ENCODE measurements at regions not wholly inside any gene's neighbourhood (a gene's known extent, or its start where the extent isn't known, plus 50 kb on each side); places are given as distances from the start of the nearest gene placed in this dataset.

GRCh38 chr10:59560161-59560560 lies 149.5 kb downstream of the SLC16A9 start:
- no peak for DNase-seq (ENCODE audit: low read depth, low spot score)
- in situ Hi-C loops (cut with HindIII; ENCODE audit: low pct_unique_long_range_greater_than_20kb, low sequenced_read_pairs), result no loop called here

- DNase-seq (ENCODE audit: low read depth, low spot score), result no peak
- in situ Hi-C loops (cut with HindIII; ENCODE audit: low pct_unique_long_range_greater_than_20kb, low sequenced_read_pairs), result no loop called here
These were observed 151.6 kb downstream of the SLC16A9 start for GRCh38 chr10:59558066-59558465.

GRCh38 chr10:59557642-59558041 lies 152.0 kb downstream of the SLC16A9 start:
- in situ Hi-C loops (cut with HindIII; ENCODE audit: low pct_unique_long_range_greater_than_20kb, low sequenced_read_pairs), result no loop called here
- no peak for DNase-seq (ENCODE audit: low read depth, low spot score)

- in situ Hi-C loops (cut with HindIII; ENCODE audit: low pct_unique_long_range_greater_than_20kb, low sequenced_read_pairs), result no loop called here
- DNase-seq (ENCODE audit: low read depth, low spot score), result no peak
These were observed 152.6 kb downstream of the SLC16A9 start for GRCh38 chr10:59557052-59557451.

GRCh38 chr10:59553162-59553900 lies 156.3 kb downstream of the SLC16A9 start:
- in situ Hi-C loops (cut with HindIII; ENCODE audit: low pct_unique_long_range_greater_than_20kb, low sequenced_read_pairs), result no loop called here
- peak; percentile 22 for DNase-seq (ENCODE audit: low read depth, low spot score)

GRCh38 chr10:59550061-59550460 lies 159.6 kb downstream of the SLC16A9 start:
- DNase-seq (ENCODE audit: low read depth, low spot score), result no peak

GRCh38 chr10:59538623-59539022 lies 171.0 kb downstream of the SLC16A9 start:
- in situ Hi-C loops (cut with HindIII; ENCODE audit: low pct_unique_long_range_greater_than_20kb, low sequenced_read_pairs), result no loop called here
- DNase-seq (ENCODE audit: low read depth, low spot score), result no peak

More at GRCh38 chr10:59550061-59550460, 159.6 kb downstream of the SLC16A9 start:
- in situ Hi-C loops (cut with HindIII; ENCODE audit: low pct_unique_long_range_greater_than_20kb, low sequenced_read_pairs), result no loop called here

- no peak for DNase-seq (ENCODE audit: low read depth, low spot score)
- in situ Hi-C loops (cut with HindIII; ENCODE audit: low pct_unique_long_range_greater_than_20kb, low sequenced_read_pairs), result no loop called here
These were observed 172.1 kb downstream of the SLC16A9 start for GRCh38 chr10:59537501-59537900.

GRCh38 chr10:59536167-59537014 lies 173.3 kb downstream of the SLC16A9 start:
- in situ Hi-C loops (cut with HindIII; ENCODE audit: low pct_unique_long_range_greater_than_20kb, low sequenced_read_pairs), result no loop called here
- no peak for DNase-seq (ENCODE audit: low read depth, low spot score)

- in situ Hi-C loops (cut with HindIII; ENCODE audit: low pct_unique_long_range_greater_than_20kb, low sequenced_read_pairs), result no loop called here
- no peak for DNase-seq (ENCODE audit: low read depth, low spot score)
These were observed 162.0 kb upstream of the FAM13C start for GRCh38 chr10:59524348-59524747.

- in situ Hi-C loops (cut with HindIII; ENCODE audit: low pct_unique_long_range_greater_than_20kb, low sequenced_read_pairs), result no loop called here
- no peak for DNase-seq (ENCODE audit: low read depth, low spot score)
These were observed 161.5 kb upstream of the FAM13C start for GRCh38 chr10:59523851-59524250.

- in situ Hi-C loops (cut with HindIII; ENCODE audit: low pct_unique_long_range_greater_than_20kb, low sequenced_read_pairs), result no loop called here
- DNase-seq (ENCODE audit: low read depth, low spot score), result no peak
These were observed 155.6 kb upstream of the FAM13C start for GRCh38 chr10:59517996-59518395.

- DNase-seq (ENCODE audit: low read depth, low spot score), result no peak
- in situ Hi-C loops (cut with HindIII; ENCODE audit: low pct_unique_long_range_greater_than_20kb, low sequenced_read_pairs), result no loop called here
These were observed 155.1 kb upstream of the FAM13C start for GRCh38 chr10:59517341-59517899.

GRCh38 chr10:59513558-59513957 lies 151.2 kb upstream of the FAM13C start:
- no peak for DNase-seq (ENCODE audit: low read depth, low spot score)
- in situ Hi-C loops (cut with HindIII; ENCODE audit: low pct_unique_long_range_greater_than_20kb, low sequenced_read_pairs), result no loop called here

- in situ Hi-C loops (cut with HindIII; ENCODE audit: low pct_unique_long_range_greater_than_20kb, low sequenced_read_pairs), result no loop called here
- no peak for DNase-seq (ENCODE audit: low read depth, low spot score)
These were observed 150.6 kb upstream of the FAM13C start for GRCh38 chr10:59512951-59513350.

- in situ Hi-C loops (cut with HindIII; ENCODE audit: low pct_unique_long_range_greater_than_20kb, low sequenced_read_pairs), result no loop called here
- no peak for DNase-seq (ENCODE audit: low read depth, low spot score)
These were observed 146.6 kb upstream of the FAM13C start for GRCh38 chr10:59508956-59509355.

- no peak for DNase-seq (ENCODE audit: low read depth, low spot score)
- in situ Hi-C loops (cut with HindIII; ENCODE audit: low pct_unique_long_range_greater_than_20kb, low sequenced_read_pairs), result no loop called here
These were observed 145.9 kb upstream of the FAM13C start for GRCh38 chr10:59508296-59508695.

- in situ Hi-C loops (cut with HindIII; ENCODE audit: low pct_unique_long_range_greater_than_20kb, low sequenced_read_pairs), result no loop called here
These were observed 143.6 kb upstream of the FAM13C start for GRCh38 chr10:59505926-59506325.

GRCh38 chr10:59499460-59499859 lies 137.1 kb upstream of the FAM13C start:
- DNase-seq (ENCODE audit: low read depth, low spot score), result no peak
- in situ Hi-C loops (cut with HindIII; ENCODE audit: low pct_unique_long_range_greater_than_20kb, low sequenced_read_pairs), result no loop called here

More at GRCh38 chr10:59505926-59506325, 143.6 kb upstream of the FAM13C start:
- DNase-seq (ENCODE audit: low read depth, low spot score), result no peak
